ENCODE measurements at regions not wholly inside any gene's neighbourhood (a gene's known extent, or its start where the extent isn't known, plus 50 kb on each side); places are given as distances from the start of the nearest gene placed in this dataset.

- no peak for DNase-seq
These were observed 1523.7 kb upstream of the ACVR2A start for GRCh38 chr2:146321175-146321574.

- DNase-seq, result no peak
These were observed 1526.9 kb upstream of the ACVR2A start for GRCh38 chr2:146317959-146318358.

DNA sequence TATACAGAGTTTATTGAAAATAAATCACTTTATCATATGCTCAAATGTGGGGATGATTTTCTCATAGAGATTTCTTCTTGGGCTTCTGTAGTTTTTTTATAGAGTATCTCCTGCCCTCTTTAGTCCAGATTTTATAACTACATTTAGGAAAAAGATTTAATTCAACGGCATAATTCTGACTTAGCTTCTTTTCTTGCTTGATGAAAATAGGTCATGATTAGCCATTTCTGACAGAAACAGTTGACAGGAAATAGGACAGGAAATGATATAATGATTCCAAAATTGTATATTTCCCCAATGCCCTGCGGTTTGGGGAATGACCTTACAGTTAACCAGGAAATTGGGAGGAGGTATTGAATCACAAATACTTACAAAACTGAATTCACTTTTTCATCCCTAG lies 1531.9 kb upstream of the ACVR2A start:
- no peak for DNase-seq

GRCh38 chr2:146305164-146305563 lies 1539.7 kb upstream of the ACVR2A start:
- no peak for DNase-seq

- DNase-seq, result no peak
These were observed 1543.5 kb upstream of the ACVR2A start for GRCh38 chr2:146301287-146301686.

- no peak for DNase-seq
These were observed 1549.7 kb upstream of the ACVR2A start for GRCh38 chr2:146295080-146295670.

GRCh38 chr2:146287281-146287680 lies 1557.5 kb upstream of the ACVR2A start:
- no peak for DNase-seq

DNA sequence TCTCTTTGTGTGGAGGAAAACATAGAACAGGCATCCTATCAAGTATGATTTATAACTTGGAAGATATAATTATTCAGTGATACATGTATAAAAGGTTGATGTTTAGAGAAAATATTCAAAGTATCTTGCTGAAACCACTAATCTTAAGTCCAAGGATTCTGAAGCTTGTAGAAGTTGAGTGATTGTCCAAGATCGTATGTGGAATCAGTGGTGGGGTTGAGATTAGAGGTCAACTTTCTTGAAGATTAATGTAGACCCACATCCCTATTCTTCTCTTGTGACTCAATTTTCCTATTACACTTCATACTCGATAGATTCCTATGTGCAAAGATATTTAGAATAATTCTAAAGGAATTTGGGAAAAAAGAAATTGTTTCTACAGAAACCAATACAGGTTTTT lies 1565.9 kb upstream of the ACVR2A start:
- no peak for DNase-seq

- DNase-seq, result no peak
These were observed 1573.5 kb upstream of the ACVR2A start for GRCh38 chr2:146271131-146271831.

GRCh38 chr2:146270618-146271017 lies 1574.2 kb upstream of the ACVR2A start:
- no peak for DNase-seq

DNA sequence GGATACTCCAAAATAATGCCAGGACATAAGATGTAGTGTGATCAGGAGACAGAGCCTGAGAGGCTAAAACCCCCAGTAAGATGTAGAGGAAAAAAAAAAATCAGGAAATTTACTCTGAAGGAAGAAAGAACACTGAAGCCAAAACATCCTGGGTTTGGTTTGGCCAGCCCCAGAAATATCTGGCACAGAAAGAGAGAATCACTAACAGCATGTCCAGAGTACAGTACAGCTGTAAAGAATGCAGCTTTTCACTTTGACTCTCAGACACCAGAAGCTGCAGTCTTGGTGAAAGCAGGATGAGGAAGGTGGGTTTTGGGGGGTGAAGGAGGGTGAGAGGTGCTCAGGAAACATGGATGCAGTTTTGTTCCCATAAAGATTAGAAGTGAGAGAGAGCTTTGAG lies 1577.7 kb upstream of the ACVR2A start:
- DNase-seq, result no peak

- no peak for DNase-seq
These were observed 1579.2 kb upstream of the ACVR2A start for GRCh38 chr2:146265656-146266055.

GRCh38 chr2:146262606-146263005 lies 1582.2 kb upstream of the ACVR2A start:
- DNase-seq, result no peak

DNA sequence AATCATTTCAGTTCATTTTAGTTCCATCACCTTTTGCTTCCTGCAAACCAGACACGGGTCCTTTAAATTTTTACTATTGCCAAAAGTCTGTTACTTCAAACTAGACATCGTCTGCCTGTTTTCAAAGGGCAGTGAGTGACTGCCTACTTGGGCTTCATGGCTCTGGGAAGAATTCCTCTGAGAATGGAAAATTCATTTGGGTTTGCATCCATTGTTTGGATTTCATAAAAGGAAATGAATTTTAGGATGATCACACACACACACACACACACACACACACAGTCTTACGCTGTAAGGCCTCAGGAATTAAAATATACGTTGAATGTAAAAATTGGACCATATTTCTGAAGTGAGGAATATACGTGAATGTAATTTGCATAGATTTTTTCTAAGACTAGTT lies 1584.3 kb upstream of the ACVR2A start:
- DNase-seq, result no peak

DNA sequence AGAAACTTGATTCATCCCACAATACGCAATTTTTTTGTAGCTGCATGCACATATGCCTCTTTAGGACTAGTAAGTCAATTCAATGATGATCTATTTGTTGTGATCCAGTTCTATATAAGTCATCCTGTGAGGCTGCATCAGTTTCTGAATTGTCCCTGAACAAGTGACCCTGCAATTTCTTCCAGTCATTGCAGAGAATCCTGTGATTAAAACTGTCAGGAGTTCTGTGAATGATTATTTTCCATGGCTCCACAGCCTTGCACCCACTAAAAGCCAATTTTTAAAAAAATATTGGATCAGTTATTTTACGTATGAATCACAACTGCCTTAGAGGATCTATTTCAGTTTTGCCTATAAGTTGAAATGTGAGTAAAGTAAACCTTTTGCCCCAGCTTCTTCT lies 1585.0 kb upstream of the ACVR2A start:
- DNase-seq, result no peak

DNA sequence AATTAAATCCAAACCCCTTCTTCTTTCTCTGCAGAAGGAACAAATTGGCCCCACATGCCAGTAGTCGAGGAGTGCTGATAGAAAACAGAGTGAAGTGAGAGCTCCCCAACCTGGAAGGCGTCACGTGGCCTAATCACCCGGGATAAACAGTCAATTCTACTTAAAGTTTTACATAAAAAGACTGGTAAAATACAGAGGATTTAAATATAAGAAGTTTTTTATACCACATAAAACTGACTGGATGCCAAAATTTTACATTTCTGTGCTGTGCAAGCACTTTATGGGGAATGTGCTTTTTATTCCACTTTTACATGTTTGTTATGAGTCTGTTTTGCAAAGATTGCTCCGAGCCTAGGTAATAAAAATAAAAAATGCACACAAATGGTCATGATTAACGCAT lies 1586.8 kb upstream of the ACVR2A start:
- DNase-seq, result no peak

DNA sequence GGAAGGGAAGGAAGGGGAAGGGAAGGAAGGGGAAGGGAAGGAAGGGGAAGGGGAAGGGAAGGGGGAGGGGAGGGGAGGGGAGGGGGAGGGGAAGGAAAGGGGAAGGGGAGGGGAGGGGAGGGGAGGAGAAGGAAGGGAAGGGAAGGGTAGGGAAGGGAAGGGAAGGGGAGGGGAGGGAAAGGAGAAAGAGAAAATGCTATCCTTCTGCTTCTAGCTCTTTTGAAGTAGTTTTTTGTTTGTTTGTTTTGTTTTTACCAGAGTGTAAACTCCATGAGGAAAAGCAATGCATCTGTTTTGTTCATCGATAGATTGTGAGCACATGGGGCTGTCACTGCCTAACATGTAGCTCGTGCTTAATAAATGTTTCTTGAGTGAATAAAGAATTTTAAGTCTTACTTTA lies 1592.7 kb upstream of the ACVR2A start:
- no peak for DNase-seq

DNA sequence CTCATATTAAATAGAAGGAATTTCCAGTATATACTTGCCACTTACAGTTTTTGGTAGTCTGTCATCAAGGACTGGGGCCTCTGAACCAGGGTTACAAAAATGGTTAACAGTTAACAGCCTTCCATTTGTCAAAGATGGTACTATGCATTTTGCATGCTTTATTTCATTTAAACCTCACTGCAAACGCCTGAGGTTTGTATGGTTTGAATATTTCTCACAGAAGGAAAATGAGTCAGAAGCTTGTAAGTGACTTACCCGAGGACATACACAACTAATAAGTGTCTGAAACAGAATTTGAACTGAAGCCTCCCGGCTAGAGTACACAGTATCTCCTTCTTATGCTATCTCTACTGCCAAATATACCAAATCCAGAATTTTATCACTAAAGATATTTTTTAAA lies 1593.5 kb upstream of the ACVR2A start:
- DNase-seq, result no peak

DNA sequence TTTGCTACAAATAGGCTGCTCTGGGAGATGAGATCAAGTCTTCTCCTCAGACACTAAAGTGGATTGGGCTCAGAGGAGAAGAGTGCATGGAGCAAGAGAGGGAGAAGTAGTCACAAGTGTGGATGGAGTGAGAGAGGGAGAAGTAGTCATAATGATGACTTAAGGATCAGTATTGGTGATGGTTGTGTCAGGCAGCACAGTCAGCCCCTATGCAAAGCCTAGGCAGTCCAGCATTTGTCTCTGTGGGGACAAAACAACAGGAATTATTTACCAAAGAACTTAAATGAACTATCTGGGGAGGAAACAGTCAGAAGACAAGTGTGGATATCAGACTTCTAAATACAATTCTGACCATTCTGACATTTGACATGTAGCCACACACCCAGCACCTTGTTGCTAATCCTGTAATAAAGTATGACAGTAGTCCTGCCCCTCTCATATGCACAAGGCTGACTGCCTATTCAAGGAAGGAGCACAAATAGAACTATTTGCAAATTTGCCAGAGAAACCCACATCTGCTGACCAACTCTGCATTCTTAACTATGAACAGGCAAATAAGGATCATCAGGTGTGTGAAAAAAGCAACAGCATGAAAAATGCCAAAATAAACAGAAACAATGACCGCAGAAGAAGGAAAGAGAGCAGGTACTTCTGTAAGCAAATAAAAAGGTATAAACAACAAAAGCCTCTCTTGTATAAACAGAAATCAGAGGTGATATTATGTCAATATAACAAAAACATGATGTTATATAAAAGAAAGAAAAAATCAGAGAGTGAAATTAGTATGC lies 1597.9 kb upstream of the ACVR2A start:
- no peak for DNase-seq

- DNase-seq, result no peak
These were observed 1598.7 kb upstream of the ACVR2A start for GRCh38 chr2:146246002-146246735.

GRCh38 chr2:146244830-146245229 lies 1600.0 kb upstream of the ACVR2A start:
- DNase-seq, result no peak

- no peak for DNase-seq
These were observed 1600.7 kb upstream of the ACVR2A start for GRCh38 chr2:146244131-146244530.

GRCh38 chr2:146241023-146241422 lies 1603.8 kb upstream of the ACVR2A start:
- DNase-seq, result no peak

- no peak for DNase-seq
These were observed 1604.4 kb upstream of the ACVR2A start for GRCh38 chr2:146240391-146240790.

All from activated T-cell treated with anti-CD3 and anti-CD28 coated beads, Interleukin-2, amount 50 U/mL, for 1 hour (primary cell).